ENCODE measurements at regions not wholly inside any gene's neighbourhood (a gene's known extent, or its start where the extent isn't known, plus 50 kb on each side); places are given as distances from the start of the nearest gene placed in this dataset.

GRCh38 chr9:134536931-134537330 is 104.7 kb upstream of the COL5A1 start:
- no peak overlapping the region for H3K4me3 ChIP-seq (replicated peaks; ENCODE audit: insufficient read depth, low read length)
- DNase-seq (ENCODE audit: low read depth in 1 of 2, low spot score in 1 of 2) = no peak
- H3K27me3 ChIP-seq (ENCODE audit: insufficient read depth, poor library complexity, severe bottlenecking) = no peaks in the 10 kb centered on the region
- no peak overlapping the region for H3K27ac ChIP-seq (replicated peaks)
- TF ChIP-seq GABPA (IDR thresholded peaks at IDR 0.05; ENCODE audit: low read depth) (no peak), POLR2AphosphoS5 (IDR thresholded peaks at IDR 0.05; ENCODE audit: low read depth) (no peak), SPI1 (IDR thresholded peaks at IDR 0.05; ENCODE audit: borderline replicate concordance, low read depth) (no peak)
- TF ChIP-seq, protein P1, sequence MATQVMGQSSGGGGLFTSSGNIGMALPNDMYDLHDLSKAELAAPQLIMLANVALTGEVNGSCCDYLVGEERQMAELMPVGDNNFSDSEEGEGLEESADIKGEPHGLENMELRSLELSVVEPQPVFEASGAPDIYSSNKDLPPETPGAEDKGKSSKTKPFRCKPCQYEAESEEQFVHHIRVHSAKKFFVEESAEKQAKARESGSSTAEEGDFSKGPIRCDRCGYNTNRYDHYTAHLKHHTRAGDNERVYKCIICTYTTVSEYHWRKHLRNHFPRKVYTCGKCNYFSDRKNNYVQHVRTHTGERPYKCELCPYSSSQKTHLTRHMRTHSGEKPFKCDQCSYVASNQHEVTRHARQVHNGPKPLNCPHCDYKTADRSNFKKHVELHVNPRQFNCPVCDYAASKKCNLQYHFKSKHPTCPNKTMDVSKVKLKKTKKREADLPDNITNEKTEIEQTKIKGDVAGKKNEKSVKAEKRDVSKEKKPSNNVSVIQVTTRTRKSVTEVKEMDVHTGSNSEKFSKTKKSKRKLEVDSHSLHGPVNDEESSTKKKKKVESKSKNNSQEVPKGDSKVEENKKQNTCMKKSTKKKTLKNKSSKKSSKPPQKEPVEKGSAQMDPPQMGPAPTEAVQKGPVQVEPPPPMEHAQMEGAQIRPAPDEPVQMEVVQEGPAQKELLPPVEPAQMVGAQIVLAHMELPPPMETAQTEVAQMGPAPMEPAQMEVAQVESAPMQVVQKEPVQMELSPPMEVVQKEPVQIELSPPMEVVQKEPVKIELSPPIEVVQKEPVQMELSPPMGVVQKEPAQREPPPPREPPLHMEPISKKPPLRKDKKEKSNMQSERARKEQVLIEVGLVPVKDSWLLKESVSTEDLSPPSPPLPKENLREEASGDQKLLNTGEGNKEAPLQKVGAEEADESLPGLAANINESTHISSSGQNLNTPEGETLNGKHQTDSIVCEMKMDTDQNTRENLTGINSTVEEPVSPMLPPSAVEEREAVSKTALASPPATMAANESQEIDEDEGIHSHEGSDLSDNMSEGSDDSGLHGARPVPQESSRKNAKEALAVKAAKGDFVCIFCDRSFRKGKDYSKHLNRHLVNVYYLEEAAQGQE (IDR thresholded peaks at IDR 0.05; ENCODE audit: insufficient replicate concordance, low read depth) = no peak
- TF ChIP-seq, protein P2, sequence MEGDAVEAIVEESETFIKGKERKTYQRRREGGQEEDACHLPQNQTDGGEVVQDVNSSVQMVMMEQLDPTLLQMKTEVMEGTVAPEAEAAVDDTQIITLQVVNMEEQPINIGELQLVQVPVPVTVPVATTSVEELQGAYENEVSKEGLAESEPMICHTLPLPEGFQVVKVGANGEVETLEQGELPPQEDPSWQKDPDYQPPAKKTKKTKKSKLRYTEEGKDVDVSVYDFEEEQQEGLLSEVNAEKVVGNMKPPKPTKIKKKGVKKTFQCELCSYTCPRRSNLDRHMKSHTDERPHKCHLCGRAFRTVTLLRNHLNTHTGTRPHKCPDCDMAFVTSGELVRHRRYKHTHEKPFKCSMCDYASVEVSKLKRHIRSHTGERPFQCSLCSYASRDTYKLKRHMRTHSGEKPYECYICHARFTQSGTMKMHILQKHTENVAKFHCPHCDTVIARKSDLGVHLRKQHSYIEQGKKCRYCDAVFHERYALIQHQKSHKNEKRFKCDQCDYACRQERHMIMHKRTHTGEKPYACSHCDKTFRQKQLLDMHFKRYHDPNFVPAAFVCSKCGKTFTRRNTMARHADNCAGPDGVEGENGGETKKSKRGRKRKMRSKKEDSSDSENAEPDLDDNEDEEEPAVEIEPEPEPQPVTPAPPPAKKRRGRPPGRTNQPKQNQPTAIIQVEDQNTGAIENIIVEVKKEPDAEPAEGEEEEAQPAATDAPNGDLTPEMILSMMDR (IDR thresholded peaks at IDR 0.05; ENCODE audit: insufficient read depth, low read length) = no peak

GRCh38 chr9:134537951-134538641 is 103.5 kb upstream of the COL5A1 start:
- Histone ChIP-seq H3K27me3 (ENCODE audit: insufficient read depth, poor library complexity, severe bottlenecking) (no peaks in the 10 kb centered on the region), H3K4me3 (replicated peaks; ENCODE audit: insufficient read depth, low read length) (no peak overlapping the region), H3K27ac (replicated peaks) (no peak overlapping the region)
- TF ChIP-seq SPI1 (IDR thresholded peaks at IDR 0.05; ENCODE audit: borderline replicate concordance, low read depth) = no peak
- TF ChIP-seq, protein P2 (IDR thresholded peaks at IDR 0.05; ENCODE audit: insufficient read depth, low read length) = no peak
- TF ChIP-seq GABPA (IDR thresholded peaks at IDR 0.05; ENCODE audit: low read depth) = no peak
- TF ChIP-seq, protein P1 (IDR thresholded peaks at IDR 0.05; ENCODE audit: insufficient replicate concordance, low read depth) = no peak
- no peak for TF ChIP-seq POLR2AphosphoS5 (IDR thresholded peaks at IDR 0.05; ENCODE audit: low read depth)
- DNase-seq (ENCODE audit: low read depth in 1 of 2, low spot score in 1 of 2) = no peak

DNA sequence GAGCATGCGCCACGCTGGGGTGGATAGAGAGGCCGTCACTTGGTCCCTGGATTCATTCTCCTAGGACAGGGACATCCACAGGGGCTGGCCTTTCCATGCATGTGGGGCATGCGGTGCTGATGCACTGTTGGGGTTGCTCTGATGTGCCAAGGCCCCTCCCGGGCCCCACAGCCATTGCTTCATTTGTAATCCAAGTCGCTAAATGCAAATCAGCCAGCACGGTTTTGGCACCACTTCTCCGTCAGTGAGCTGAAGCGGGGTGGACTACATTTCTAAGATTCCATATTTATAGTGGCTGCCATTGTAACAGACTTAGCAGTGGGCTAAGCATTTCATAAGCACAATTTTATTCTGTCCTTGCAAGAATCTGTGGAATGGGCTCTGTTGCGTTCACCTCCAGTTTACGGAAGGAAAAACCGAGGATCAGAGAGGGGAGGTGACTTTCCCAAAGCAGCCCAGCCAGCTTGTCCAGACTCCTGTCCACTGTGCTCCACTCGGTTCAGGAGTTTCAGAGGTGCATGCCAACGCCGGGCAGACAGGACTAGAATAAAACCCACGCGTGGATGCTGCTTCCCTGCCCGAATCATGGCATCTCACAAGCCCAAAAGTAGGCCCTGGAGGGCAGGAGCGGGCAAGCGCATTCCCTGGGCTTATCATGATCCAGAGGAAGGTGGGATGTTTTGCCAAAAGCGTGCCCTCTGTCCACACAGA is 102.6 kb upstream of the COL5A1 start:
- no peak for DNase-seq (ENCODE audit: low read depth in 1 of 2, low spot score in 1 of 2)
- TF ChIP-seq POLR2AphosphoS5 (IDR thresholded peaks at IDR 0.05; ENCODE audit: low read depth) = no peak
- no peak overlapping the region for H3K27ac ChIP-seq (replicated peaks)
- H3K27me3 ChIP-seq (ENCODE audit: insufficient read depth, poor library complexity, severe bottlenecking) = no peaks in the 10 kb centered on the region
- H3K4me3 ChIP-seq (replicated peaks; ENCODE audit: insufficient read depth, low read length) = no peak overlapping the region

GRCh38 chr9:134539586-134540194 is 101.9 kb upstream of the COL5A1 start:
- Histone ChIP-seq H3K27ac (replicated peaks) (no peak overlapping the region), H3K27me3 (ENCODE audit: insufficient read depth, poor library complexity, severe bottlenecking) (no peaks in the 10 kb centered on the region), H3K4me3 (replicated peaks; ENCODE audit: insufficient read depth, low read length) (no peak overlapping the region)
- TF ChIP-seq POLR2AphosphoS5 (IDR thresholded peaks at IDR 0.05; ENCODE audit: low read depth) = no peak
- no peak for DNase-seq (ENCODE audit: low read depth in 1 of 2, low spot score in 1 of 2)

Measured in HL-60 (cell line).